AML-193 (cell line): ENCODE measurements at regions not wholly inside any gene's neighbourhood (a gene's known extent, or its start where the extent isn't known, plus 50 kb on each side); places are given as distances from the start of the nearest gene placed in this dataset.

Source experiments
- DNase-seq, 2 experiments: peaks; one replicate each; lab custom pipeline; 2025; lab: John Stamatoyannopoulos, UW

DNA sequence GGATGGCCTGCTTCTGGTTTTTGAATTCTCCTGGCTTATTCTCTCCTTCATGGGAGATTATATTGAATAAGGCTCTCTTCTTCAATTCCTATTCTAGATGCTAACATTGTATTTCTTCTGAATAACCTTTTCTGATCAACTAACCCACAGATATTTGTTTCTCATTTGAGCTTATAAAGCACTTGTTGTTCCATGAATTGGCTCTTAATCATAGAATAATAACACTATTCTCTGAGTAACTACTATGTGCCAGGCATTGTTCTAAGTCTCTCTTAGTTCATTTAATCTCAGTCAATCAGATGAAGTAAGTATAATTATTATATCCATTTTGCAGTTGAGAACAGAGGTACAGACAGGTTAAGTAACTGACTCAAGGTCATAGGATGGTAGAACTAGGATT lies 136.3 kb upstream of the MLIP start:
- no peak for DNase-seq

DNA sequence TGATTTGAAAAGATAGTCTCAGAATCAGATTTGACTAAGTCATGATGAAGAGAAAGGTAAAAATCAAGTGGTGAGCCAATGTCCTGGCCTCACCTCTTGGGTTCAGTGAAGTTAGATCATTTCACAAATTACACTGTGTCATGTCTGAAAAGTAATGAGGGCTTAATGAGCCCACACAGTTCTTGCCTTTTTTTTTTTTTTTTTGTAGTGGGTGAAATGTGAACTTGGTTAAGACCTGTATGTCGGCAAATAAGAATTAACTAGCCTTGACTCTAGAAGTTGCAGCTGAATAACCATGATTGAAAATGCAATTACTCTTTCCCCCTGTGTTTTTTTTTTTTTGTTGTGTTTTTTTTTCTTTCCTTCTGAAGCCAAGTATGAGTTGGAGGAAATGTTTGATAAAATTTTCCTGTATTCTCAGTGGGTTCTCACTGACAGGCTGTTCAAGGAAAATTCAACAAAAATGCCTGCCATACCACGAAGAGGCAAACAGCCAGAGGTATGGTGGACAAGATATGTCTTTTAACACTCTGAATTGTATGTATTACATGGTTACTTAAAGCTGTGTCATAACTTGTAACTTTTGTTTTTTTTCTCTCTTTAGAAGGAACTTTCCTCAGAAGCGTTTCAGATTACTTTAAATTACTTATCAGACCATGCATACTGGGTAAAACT lies 135.2 kb upstream of the MLIP start:
- no peak for DNase-seq

DNA sequence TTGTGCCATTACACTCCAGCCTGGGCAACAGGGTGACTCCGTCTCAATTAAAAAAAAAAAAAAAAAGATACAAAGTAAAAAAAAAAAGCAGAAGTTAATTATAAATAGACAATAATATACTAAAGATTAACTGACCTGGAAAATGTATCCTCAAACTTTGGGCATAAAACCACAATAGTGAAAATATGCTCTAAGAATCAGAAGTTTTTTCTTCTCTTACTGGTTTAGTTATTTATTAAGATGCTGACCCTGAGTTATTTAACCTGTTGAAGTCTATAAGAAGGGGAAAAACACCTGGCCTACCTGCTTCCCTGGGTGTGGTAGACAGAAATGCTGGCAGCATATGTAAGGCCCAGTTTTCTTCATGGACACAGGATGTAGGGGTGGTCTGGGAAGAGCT lies 133.7 kb upstream of the MLIP start:
- DNase-seq: no peak

DNA sequence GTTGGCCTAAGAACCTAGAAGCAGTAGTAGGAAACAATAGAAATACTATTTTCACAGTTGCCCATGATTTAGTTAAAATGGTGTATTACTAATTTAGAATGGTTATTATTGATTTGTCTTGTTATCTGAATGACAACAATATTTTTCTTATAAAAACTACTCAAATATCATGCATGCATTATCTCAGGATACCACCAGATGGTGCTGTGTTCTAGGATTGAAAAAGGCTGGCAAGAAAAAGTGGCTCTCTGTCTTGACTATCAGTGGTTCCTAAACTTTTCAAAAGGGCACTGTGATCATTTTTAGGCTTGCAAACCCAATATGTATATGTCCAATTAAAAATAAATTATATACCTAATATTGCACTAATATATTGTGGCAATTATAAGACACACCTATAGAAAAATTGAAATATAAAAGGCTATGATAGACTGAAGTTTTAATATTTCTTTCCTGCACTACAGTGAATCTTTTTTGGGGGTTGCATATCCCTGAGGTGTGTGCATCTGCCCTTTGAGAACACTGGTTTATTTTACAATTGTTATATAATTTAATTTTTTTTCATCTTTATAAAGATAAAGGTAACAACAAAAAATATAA lies 131.7 kb upstream of the MLIP start:
- DNase-seq: peak; percentile 50 to 59

DNA sequence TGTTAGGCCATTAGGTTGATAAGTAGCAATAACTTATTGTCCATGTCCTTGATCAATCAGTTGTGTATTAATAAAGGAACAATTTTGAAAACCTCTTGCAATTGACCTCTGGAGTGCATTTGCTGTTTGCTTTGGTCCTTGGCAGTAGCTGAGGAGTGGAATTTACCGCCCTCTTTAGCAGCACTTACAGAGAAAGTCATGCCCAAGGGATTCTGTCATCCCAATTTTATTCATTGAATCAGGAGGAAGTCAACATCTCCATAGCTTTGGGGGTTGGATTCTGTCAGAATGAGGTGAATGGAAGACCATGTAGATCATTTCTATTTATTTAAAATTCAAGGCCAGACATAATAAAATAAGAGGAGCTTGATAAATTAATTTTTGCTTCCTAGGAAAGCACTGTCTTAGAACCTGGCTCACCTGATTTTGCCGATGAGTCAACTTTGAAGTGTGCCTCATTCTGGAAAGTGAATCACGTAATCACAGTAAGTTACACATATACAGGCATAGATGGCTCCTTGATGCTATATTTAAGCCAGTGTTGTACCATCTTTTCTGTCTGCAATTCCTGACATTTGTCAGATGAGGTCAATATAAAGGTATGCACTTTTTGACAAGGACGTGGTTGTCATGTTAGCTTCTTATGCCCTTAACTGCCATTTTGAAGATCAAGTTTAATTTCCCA lies 128.7 kb upstream of the MLIP start:
- DNase-seq: no peak

DNA sequence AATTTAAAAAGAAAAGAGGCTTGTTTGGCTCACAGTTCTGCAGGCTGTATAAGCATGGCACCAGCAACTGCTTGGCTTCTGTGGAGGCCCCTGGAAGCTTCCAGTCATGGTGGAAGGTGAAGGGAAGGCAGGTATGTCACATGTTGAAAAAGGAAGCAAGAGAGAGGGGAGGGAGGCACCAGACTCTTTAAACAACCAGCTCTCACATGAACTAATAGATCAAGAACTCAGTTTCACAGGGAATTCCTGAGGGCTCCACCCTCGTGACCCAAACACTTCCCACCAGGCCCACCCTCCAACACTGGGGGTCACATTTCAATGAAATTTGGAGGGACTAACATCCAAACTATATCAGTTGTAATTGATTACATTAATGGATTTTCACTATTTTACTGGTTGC lies 127.9 kb upstream of the MLIP start:
- DNase-seq: no peak

DNA sequence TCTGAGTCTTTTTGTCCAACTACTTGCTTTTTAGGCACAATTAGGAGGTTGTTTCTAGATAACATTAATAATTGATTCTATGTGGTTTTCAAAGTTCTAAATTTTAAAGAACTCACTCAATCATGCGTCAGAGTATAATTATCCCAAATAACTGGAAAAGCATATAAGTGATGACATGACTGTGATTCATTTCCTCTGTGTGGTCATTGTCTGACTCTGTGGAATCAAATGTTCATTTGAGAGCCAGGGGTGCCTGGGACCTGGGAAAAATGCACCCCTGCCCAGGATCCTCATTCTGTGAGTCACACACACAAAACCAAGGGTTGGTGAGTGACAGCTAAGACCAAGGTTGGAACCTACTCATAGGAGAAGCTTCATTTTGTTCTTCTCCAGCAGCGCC lies 127.1 kb upstream of the MLIP start:
- no peak for DNase-seq

DNA sequence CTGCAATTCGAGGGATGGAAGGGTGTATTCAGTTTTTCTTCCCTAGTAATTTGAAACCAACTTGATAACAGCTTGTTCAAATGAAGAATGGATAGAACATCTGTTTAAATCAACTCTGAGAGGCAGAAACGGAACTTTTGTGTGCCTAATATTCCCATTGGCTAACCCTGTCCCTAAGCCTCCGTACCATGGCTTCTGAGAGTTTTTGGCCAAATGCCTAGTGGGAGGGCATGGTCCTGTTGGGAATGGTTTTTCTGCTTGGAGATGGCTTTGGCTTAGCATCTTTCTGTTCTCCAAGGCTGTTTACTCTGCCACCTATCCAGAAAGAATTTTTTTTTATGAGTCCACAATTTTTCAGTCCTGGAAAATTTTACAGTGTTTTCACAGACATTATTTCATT lies 126.7 kb upstream of the MLIP start:
- DNase-seq: no peak

DNA sequence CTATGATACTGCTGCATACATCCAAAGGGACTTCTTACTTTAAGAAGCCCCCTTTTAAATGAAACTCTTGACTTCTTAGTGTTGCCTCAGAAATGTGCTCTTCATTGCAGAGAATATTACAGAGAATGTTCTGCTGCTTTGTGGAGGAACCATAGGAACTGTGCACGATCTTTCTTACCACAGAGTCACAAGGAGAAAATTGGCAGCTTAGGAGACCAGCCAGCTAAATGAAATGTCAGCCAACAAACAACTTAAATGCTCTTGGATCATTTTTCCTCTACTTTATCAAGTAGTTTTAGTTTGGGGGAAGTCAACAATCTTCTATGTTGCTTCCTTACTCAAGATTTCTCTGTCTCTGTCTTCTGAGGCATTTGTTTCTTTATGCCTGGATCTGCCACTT lies 125.9 kb upstream of the MLIP start:
- DNase-seq: no peak

DNA sequence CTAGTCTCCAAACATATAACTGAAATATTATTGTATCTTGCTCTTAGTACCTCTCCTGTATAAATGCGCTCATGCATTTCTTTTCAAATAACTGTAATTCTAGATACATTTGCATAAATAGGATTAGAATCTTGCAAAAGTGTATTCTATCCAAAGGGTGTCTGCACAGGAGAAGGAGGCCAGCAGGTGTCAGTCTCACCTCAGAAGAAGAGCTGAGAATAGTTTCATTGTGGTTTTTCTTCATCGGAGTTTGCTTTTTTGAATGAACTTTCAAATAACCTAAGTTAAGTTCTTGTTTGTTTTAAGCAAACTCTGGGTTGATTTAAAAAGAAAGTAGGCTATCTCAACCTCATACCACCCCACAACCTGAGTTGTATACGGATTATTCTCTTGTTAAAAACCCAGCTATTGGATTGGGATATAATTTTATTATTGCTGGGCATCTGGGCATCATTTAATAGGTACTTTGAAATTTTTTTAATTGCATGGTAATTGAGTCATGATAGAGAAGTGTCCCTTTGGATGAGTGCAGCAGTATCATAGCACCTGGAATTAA lies 125.0 kb upstream of the MLIP start:
- DNase-seq: peak; percentile 18 to 36

DNA sequence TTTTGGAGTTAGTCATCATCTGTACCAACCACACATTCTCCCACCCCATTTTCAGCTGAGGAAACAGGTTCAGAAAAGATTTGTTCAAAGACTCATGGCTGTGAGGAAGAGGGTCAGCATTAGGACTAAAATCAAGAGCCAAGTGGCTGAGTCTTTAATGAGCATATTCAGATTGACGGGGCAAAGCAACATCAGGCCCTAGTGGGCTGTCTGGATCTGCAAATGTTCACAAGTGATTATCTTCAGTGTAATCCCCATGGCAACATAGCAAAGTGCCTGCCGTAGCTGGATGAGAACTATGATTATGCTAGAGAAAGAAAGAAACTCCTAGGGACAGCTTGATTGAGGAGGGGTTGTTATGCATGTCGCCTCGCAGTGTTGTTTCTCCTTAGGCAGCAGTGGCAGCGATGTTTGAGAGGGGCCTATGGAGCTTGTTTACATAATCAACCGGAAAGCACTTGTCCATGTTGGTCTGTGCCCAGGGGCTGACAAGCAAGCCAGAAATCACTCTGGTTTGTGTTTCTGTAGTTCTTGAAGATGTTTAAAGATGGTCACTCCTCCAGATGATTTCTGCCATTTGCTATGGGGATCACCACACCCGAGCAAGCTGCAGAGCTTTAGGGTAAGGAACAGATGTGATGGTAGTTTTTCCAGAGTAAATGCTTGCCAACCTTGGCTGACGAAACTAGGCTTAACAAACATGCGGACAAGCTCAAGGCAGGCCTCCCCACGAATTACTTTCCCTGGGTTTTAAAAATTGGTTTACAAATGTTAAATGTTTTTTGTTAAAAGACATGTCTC lies 124.3 kb upstream of the MLIP start:
- DNase-seq: no peak

DNA sequence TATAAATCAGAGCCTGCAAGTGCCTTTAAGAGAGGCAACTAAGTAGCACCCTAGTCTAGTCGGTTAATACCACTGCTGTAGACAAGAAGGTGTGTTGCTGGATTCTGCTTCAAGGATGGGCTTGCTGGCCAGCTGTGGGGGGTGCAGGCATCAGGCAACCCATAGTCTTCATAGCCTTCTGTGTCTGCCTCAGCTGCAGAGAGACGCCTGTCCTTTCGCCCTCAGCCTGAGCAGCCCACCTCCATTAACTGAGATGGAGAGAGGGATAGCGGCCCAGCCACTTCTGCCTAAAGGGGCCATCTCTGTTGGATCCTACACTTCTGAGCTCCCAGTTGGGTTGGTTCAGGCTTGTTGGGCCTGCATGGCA lies 123.7 kb upstream of the MLIP start:
- no peak for DNase-seq

DNA sequence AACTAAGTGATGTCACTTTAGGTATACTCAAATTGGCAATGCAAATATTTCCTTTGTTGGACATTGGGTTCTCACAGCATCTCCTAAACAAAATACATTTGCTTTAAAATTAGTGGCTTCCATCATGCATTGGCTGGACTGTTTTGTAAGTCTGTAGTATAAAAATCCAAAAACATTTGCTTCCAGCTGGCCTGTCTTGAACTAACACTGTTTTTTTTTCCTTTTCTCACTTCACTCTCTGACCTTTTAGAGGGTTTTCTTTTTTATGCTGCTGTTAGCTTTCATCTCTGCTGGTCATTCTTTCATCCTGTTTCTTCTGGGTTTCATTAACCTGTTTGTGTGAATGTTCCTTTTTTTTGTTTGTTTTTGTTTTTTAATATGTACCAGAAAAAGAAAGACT lies 121.7 kb upstream of the MLIP start:
- DNase-seq: no peak

DNA sequence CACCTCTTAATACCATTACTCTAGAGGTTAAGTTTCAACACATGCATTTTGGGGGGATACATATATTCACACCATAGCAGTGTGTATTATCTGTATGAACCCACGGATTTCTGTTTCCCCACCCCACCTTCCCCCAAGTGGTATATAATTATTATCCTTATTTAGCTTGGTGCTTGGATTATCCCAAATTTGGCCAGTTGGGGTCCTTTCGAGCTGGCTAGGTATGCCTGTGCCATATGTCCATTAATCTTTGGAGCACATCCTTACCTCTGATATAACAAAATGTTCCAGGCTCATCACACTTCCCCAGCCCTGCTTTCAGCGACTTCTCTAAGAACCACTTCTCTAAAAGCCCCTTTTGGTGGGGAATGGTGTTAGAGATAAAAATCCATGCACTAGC lies 118.7 kb upstream of the MLIP start:
- DNase-seq: no peak

DNA sequence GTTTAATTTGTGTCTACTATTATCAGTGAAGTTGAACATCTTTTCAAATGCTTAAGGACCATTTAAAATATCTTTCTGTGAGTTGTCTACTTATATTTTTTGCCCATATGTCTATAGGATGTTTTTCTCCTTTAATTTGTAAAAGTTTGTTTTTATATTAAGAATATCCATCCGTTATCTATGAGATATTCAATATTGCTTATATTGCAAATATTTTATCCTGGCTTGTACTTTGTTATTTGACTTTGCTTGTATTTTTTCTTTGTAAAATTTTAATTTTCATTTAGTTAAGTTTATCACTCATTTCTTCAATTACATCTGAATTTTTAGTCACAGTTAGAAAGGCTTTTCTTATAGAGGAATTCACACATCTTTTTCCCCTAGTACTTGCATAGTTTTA lies 117.0 kb upstream of the MLIP start:
- no peak for DNase-seq

DNA sequence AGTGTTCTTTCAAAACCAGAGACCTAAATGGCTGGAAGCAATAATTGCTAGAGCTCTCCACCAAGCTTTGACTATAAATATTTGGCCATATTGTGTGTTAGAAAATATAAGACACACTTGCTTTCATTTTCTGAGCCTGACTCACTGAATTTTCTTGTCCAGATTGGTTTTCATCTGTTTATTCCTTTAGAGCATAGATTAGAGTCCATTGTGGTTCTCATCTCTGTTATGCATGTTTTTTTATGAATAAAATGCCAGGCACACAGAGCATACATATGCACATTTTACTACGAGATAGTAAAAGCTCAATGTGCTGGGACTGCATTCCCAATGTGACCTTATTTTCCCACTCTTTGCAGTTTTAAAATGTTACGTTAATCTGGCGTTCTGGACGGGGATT lies 115.3 kb upstream of the MLIP start:
- DNase-seq: no peak

DNA sequence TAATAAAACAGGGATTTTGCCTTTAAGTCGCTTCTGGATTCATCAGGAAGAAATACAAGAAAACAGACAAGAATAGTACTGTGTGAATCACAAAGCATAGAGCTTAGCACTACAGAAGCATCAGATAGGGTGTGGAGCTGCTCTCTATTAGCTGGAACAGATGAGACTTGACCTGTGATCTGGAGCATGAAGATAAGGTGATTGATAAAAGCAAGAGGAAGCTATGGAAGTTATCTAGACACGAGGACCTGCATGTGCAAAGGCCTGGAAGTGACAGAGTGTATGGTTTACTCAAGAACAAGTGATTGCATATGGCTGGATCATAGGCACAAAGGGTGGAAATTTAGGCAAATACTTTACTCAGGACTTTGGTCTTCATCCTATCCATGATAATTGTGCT lies 112.9 kb upstream of the MLIP start:
- no peak for DNase-seq

DNA sequence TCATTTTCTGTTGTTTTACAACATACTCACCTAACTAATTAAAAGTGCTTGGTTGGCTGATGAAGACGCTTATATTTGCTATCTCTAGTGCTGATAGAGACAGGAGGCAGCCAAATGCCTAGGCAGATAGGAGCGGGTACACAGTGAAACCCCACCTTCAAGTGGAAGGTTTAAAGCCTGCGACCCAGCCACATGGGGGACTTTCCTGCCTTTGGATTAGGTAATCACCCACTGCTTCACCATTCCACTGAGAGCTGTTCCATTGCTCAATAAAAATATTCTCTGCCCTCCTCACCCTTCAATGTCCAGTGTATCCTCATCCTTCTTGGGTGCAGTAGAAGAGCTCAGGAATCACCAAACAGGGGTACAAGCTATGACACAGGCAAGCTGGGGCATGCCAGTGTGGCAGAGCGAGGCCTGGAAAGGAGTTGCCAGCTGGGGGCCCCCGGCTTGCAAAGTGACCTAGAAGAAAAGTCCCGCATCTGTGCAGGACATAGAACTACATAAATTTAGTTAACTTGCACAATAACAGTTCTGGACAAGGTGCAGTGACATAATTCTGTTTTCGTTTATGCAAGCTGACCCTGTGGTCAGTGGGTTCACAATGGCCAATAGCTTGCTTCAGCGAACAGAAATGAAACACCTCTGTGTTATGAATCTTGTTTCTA lies 112.0 kb upstream of the MLIP start:
- DNase-seq: no peak

DNA sequence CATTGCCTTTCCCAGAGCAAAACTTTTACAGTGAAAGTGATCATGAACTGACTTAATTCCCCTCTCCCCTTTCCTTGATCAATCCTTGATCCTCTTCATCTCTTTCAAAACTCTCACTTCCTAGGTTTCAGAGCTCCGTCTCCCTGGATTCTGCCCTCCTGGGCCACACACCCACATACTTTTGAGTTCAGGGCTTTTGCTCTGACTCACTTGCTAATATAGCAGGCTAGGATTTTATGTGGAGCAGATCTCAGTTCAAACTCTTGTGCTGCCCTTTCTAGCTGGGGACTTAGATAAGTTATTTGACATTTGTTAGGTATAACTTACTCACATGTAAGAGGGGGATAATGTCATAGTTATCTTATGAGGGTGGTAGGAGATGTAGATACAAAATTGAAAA lies 109.1 kb upstream of the MLIP start:
- DNase-seq: no peak

DNA sequence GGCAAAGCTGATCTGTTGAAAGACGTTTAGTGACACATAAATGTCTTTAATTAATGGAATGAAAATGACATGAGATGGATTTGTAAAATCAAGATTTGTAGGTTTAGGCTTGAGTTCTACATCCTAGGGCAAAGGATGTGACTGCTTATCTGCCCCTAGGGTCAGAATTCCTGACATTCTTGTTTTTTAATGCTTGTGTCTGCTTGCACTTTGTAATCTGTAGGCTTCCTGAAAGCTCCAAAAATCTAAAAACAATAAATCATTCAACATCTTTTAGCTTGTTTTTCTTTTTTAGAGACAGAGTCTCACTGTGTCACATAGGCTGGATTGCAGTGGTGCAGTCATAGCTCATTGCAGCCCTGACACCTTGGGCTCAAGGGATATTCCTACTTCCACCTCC lies 107.9 kb upstream of the MLIP start:
- DNase-seq: no peak

DNA sequence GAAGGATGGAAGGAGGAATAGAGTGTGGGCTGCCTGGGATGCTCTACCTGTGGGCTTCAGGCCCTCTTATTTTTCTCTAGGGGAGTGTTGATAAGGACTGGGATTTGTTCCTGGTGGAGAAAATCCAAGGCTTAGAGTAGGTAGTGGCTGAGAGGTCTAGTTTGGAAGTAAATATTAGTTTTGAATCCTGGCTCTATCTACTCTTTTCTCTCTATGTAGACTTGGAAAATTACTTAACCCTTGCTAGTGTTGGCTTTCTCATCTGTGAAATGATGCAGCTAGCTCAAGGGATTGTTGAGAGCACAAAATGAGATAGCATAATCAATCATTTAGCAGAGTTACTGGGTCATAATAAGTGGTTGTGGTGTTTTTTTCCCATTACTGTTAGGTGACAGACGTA lies 102.7 kb upstream of the MLIP start:
- no peak for DNase-seq

DNA sequence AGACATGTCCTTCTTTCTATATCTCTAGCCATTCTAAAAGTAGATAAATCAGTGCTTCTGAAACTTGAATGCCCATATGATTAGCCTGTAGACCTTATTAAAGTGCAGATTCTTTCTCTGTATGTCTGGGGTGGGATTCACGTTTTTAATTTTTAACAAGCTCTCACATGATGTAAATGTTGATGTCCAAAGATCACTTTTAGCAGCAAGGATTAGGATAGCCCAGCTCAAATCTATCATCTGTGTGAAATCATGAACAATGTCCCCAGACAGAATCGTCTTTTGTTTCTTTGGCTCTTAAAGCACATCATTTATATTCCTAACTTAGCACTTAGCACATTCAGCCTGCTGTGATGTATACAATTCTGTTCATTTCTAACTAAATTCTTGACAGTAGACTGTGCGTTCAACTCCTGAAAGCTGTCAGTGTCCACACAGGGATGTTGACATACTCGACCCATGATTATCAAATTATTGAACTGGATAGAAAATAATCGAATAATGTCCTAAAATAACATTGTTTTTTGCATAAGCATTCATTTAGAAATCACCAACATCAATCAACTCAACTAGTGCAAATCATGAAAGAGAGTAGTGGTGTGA lies 102.1 kb upstream of the MLIP start:
- DNase-seq: no peak
